ENCODE measurements at regions not wholly inside any gene's neighbourhood (a gene's known extent, or its start where the extent isn't known, plus 50 kb on each side); places are given as distances from the start of the nearest gene placed in this dataset.

DNA sequence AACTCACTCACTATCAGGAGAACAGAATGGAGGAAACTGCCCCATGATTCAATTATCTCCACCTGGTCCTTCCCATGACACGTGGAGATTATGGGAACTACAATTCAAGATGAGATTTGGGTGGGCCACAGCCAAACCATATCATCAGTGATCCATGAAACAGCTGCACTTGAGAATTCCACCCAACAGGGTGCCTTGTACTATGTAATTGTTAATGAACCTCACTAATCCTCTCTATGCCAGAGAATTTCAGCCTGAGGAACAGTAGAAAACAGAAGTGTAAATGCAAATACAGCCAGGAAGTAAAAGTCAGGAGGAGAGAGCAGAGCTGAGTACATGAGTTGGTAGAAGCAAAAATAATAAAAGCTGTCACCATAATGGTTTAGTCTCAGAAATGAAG lies 261.4 kb downstream of the EPHA4 start:
- in situ Hi-C loops (cut with MboI; ENCODE audit: low pct_unique_long_range_greater_than_20kb, low sequenced_read_pairs, unreplicated experiment) = no loop called here
- no peak for DNase-seq (ENCODE audit: low spot score)
- TF ChIP-seq, protein P1, sequence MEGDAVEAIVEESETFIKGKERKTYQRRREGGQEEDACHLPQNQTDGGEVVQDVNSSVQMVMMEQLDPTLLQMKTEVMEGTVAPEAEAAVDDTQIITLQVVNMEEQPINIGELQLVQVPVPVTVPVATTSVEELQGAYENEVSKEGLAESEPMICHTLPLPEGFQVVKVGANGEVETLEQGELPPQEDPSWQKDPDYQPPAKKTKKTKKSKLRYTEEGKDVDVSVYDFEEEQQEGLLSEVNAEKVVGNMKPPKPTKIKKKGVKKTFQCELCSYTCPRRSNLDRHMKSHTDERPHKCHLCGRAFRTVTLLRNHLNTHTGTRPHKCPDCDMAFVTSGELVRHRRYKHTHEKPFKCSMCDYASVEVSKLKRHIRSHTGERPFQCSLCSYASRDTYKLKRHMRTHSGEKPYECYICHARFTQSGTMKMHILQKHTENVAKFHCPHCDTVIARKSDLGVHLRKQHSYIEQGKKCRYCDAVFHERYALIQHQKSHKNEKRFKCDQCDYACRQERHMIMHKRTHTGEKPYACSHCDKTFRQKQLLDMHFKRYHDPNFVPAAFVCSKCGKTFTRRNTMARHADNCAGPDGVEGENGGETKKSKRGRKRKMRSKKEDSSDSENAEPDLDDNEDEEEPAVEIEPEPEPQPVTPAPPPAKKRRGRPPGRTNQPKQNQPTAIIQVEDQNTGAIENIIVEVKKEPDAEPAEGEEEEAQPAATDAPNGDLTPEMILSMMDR (IDR thresholded peaks at IDR 0.05; ENCODE audit: extremely low read depth, insufficient read depth, missing control alignments) = no peak

DNA sequence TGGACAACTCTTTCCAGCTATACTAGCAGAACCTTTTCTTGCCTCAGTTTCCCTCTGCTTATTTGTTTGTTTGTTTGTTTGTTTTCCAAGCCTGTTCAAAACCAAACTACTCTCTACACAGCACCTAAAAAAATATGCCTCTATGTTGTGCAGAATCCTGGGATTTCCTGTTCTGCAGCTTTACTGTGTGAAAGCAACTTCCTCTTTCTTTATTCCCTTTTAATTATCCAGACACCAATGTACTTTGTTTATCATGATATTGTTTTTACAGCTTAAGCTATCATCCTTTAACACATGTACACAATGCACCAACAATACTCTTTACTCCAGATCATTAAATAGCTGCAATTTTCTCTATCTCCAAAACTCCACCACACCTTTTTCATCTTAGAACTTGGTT lies 259.5 kb downstream of the EPHA4 start:
- in situ Hi-C loops (cut with MboI; ENCODE audit: low pct_unique_long_range_greater_than_20kb, low sequenced_read_pairs, unreplicated experiment) = no loop called here
- no peak for DNase-seq (ENCODE audit: low spot score)

DNA sequence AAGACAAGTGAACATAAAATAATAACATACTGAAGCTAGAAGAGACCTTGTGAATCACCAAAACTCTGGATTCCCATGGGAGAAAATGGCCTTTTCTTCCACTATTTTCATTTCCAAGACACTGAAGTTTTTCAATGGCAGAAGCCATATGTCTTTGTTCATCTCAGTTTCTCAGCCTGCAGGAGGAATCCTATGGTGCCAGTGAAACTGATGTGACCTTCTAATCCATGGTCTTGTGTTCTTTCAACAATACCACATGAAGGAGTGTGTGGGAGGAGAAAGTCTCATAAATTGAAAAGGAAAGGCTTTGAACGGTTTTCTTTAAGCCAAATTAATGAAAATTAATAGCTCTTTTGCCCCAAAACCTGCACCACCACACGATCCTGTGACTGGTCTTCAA lies 257.3 kb downstream of the EPHA4 start:
- in situ Hi-C loops (cut with MboI; ENCODE audit: low pct_unique_long_range_greater_than_20kb, low sequenced_read_pairs, unreplicated experiment) = no loop called here
- TF ChIP-seq, protein P1 (IDR thresholded peaks at IDR 0.05; ENCODE audit: extremely low read depth, insufficient read depth, missing control alignments) = no peak

More for the DNA sequence above, 259.5 kb downstream of the EPHA4 start:
- TF ChIP-seq, protein P1 (IDR thresholded peaks at IDR 0.05; ENCODE audit: extremely low read depth, insufficient read depth, missing control alignments) = no peak

DNA sequence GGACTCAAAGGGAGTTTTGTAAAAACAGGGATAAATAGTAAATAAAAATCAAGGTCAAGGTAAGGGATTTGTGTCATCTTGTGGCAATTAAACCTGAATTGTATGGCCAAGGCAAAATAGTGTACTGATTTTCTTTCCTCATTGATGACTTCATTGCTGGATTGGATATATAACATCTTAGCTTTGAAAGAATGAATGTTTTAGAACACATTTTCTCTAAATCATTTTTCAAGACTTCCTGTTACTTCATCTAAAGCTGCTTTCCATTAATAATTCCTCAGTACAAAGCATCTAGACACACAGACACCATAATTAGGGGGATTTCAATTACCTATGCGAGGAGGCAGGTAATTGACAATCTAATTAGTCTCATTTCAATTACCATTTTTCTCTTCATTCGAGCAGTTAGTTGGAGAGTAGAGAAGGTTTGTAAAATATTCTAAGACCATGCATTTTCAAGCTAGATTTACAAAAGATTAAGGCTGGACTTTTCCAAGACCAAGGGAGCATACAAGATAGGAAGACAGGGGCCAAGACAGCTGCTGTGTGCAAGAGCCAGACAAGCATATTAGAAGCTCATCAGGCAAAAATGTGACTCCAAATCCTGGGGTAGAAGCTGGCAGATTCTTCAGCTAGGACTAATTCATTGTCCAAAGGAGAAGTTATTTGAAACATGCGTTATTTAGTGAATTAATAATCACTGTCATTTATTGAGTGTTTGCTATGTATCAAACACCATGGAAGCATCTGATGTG lies 253.6 kb downstream of the EPHA4 start:
- in situ Hi-C loops (cut with MboI; ENCODE audit: low pct_unique_long_range_greater_than_20kb, low sequenced_read_pairs, unreplicated experiment) = no loop called here
- DNase-seq (ENCODE audit: low spot score) = no peak
- TF ChIP-seq, protein P1 (IDR thresholded peaks at IDR 0.05; ENCODE audit: extremely low read depth, insufficient read depth, missing control alignments) = no peak

More for the DNA sequence above, 257.3 kb downstream of the EPHA4 start:
- no peak for DNase-seq (ENCODE audit: low spot score)

DNA sequence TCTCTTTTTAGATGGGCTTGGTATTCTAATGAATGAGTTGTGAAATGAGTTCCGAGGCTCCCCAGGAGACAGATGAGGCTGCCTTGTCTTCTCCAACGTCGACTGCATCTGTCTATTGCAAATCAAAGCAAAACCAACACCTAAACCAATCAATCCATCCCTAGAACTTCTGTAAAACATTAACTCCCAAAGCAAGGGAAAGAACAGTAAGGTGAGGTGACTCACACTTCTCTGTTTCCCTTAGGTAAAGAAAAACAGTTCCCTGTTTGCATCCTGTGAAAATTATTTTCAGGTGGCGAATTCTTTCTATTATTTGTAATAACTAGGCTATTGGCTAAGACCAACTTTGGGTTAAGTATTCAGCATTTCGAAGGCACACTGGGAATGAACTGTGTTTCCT lies 249.4 kb downstream of the EPHA4 start:
- in situ Hi-C loops (cut with MboI; ENCODE audit: low pct_unique_long_range_greater_than_20kb, low sequenced_read_pairs, unreplicated experiment) = no loop called here
- DNase-seq (ENCODE audit: low spot score) = no peak
- TF ChIP-seq, protein P1 (IDR thresholded peaks at IDR 0.05; ENCODE audit: extremely low read depth, insufficient read depth, missing control alignments) = no peak

DNA sequence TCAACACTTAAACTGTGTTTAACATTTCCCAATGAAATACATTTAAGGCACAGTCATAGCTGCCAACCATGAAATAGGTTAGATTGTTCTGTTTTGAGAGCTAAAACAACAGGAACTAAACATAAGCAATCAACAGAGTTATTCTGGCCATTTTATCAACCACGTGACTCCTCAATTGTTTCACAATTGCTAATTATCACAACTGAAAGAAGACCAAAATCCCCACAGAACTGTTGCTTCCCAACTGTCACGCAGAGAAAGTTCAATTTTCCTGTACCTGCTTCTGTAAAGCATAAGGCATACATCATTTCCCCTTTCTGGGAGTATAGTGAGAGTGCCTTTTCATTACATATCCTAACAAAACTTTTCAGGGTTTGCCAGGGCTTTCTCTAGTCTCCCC lies 248.6 kb downstream of the EPHA4 start:
- DNase-seq (ENCODE audit: low spot score) = no peak
- TF ChIP-seq, protein P1 (IDR thresholded peaks at IDR 0.05; ENCODE audit: extremely low read depth, insufficient read depth, missing control alignments) = no peak
- in situ Hi-C loops (cut with MboI; ENCODE audit: low pct_unique_long_range_greater_than_20kb, low sequenced_read_pairs, unreplicated experiment) = no loop called here
